AG04449 (cell line): ENCODE measurements at regions not wholly inside any gene's neighbourhood (a gene's known extent, or its start where the extent isn't known, plus 50 kb on each side); places are given as distances from the start of the nearest gene placed in this dataset.
"Not testable (repeated sequence)": the region's sequence is repeated elsewhere in the genome, so short reads cannot be mapped to it uniquely, and the experiment has no call there.

ENCODE experiments used
- CTCF ChIA-PET: fragments of 350-600 bp; formaldehyde crosslinking; extraction: SDS; loops from one replicate; lab custom pipeline; 2021; ENCODE audit warnings: antibody characterized with exemption; lab: Yijun Ruan, JAX
- POLR2A ChIA-PET: fragments of 400-600, 350-600 bp; formaldehyde crosslinking; extraction: SDS; loops from one replicate; lab custom pipeline; 2020; ENCODE audit warnings: antibody characterized with exemption, inconsistent platforms; lab: Yijun Ruan, JAX
- DNase-seq: peaks from one replicate; pipeline ENCODE4 v3.0.0-alpha.2; 2010; ENCODE audit warnings: low read depth, low spot score
- H3K4me3 ChIP-seq: 2 replicates; pipeline ENCODE4 v1.5.1; 2011; ENCODE audit warnings: low read depth, mild to moderate bottlenecking, control low read depth, low read length
- CTCF ChIP-seq: IDR thresholded peaks from one replicate; pipeline ENCODE4 v1.5.1; 2011; ENCODE audit warnings: mild to moderate bottlenecking, moderate library complexity, low read length, control low read depth, inconsistent platforms; ENCODE audit not compliant: insufficient read depth; ENCODE audit errors: missing control alignments

- ChIA-PET POLR2A (interaction anchor here (0.6 to 2.0 kb wide), 3 partner anchors 8 to 520 kb away, joined by 3 to 7 read pairs (median 3); no protein-coding TSS in a partner anchor), CTCF (interaction anchor here (0.6 to 2.2 kb wide), 5 partner anchors 9 to 271 kb away, joined by 3 to 6 read pairs (median 3); no protein-coding TSS in a partner anchor)
- peak; percentile 3 for TF ChIP-seq CTCF
- peak overlapping the region; percentile 96 for H3K4me3 ChIP-seq
- no peak for DNase-seq
Measured at GRCh38 chr16:31713945-31714902, 159.4 kb upstream of the ZNF267 start.

- no peak for TF ChIP-seq CTCF
- no peak overlapping the region; the same call in 1 of the 2 replicates for H3K4me3 ChIP-seq
- POLR2A ChIA-PET: interaction anchor here (0.6 to 0.7 kb wide), 3 partner anchors 16 to 521 kb away, joined by 3 read pairs; no protein-coding TSS in a partner anchor
- CTCF ChIA-PET: interaction anchor here (0.6 to 1.4 kb wide), 3 partner anchors 8 to 43 kb away, joined by 3 to 4 read pairs (median 3); no protein-coding TSS in a partner anchor
- no peak for DNase-seq
Measured at GRCh38 chr16:31714903-31715504, 158.6 kb upstream of the ZNF267 start.

GRCh38 chr16:31715915-31716314 is 157.7 kb upstream of the ZNF267 start:
- ChIA-PET CTCF (no interaction called here), POLR2A (no interaction called here)
- no peak overlapping the region for H3K4me3 ChIP-seq
- TF ChIP-seq CTCF: no peak
- DNase-seq: no peak

GRCh38 chr16:31718998-31719397 is 154.6 kb upstream of the ZNF267 start:
- POLR2A ChIA-PET: no interaction called here
- DNase-seq: no peak
- no peak for TF ChIP-seq CTCF
- CTCF ChIA-PET: no interaction called here
- no peak overlapping the region for H3K4me3 ChIP-seq

- POLR2A ChIA-PET: no interaction called here
- no peak for DNase-seq
- no peak overlapping the region for H3K4me3 ChIP-seq
- no peak for TF ChIP-seq CTCF
- CTCF ChIA-PET: no interaction called here
Measured at GRCh38 chr16:31727553-31727952, 146.1 kb upstream of the ZNF267 start.

GRCh38 chr16:31734265-31734664 is 139.3 kb upstream of the ZNF267 start:
- DNase-seq: no peak
- ChIA-PET CTCF (no interaction called here), POLR2A (no interaction called here)
- no peak overlapping the region for H3K4me3 ChIP-seq
- TF ChIP-seq CTCF: no peak

GRCh38 chr16:31745098-31745497 is 128.5 kb upstream of the ZNF267 start:
- POLR2A ChIA-PET, DNase-seq, CTCF ChIA-PET, H3K4me3 ChIP-seq: not testable (repeated sequence)
